ENCODE measurements at regions not wholly inside any gene's neighbourhood (a gene's known extent, or its start where the extent isn't known, plus 50 kb on each side); places are given as distances from the start of the nearest gene placed in this dataset.

- DNase-seq (ENCODE audit: low read depth) = no peak
These were observed 158.9 kb downstream of the PTGER3 start for GRCh38 chr1:70888722-70889121.

- no peak for DNase-seq (ENCODE audit: low read depth)
These were observed 157.2 kb downstream of the PTGER3 start for GRCh38 chr1:70890408-70890807.

- no peak for DNase-seq (ENCODE audit: low read depth)
These were observed 156.4 kb downstream of the PTGER3 start for GRCh38 chr1:70891051-70891843.

- DNase-seq (ENCODE audit: low read depth) = no peak
These were observed 155.5 kb downstream of the PTGER3 start for GRCh38 chr1:70892140-70892539.

- DNase-seq (ENCODE audit: low read depth) = no peak
These were observed 154.7 kb downstream of the PTGER3 start for GRCh38 chr1:70892930-70893329.

GRCh38 chr1:70893381-70893780 lies 154.2 kb downstream of the PTGER3 start:
- DNase-seq (ENCODE audit: low read depth) = peak; percentile 8

GRCh38 chr1:70895531-70895930 lies 152.1 kb downstream of the PTGER3 start:
- DNase-seq (ENCODE audit: low read depth) = no peak

- DNase-seq (ENCODE audit: low read depth) = peak; percentile 6
These were observed 151.4 kb downstream of the PTGER3 start for GRCh38 chr1:70896224-70896623.

- no peak for DNase-seq (ENCODE audit: low read depth)
These were observed 150.3 kb downstream of the PTGER3 start for GRCh38 chr1:70897273-70897672.

- DNase-seq (ENCODE audit: low read depth) = no peak
These were observed 147.9 kb downstream of the PTGER3 start for GRCh38 chr1:70899735-70900134.

- DNase-seq (ENCODE audit: low read depth) = no peak
These were observed 145.4 kb downstream of the PTGER3 start for GRCh38 chr1:70902211-70902610.

GRCh38 chr1:70906800-70907199 lies 140.8 kb downstream of the PTGER3 start:
- no peak for DNase-seq (ENCODE audit: low read depth)

GRCh38 chr1:70907563-70908310 lies 139.9 kb downstream of the PTGER3 start:
- no peak for DNase-seq (ENCODE audit: low read depth)

- DNase-seq (ENCODE audit: low read depth) = no peak
These were observed 138.3 kb downstream of the PTGER3 start for GRCh38 chr1:70909262-70909822.

- no peak for DNase-seq (ENCODE audit: low read depth)
These were observed 137.6 kb downstream of the PTGER3 start for GRCh38 chr1:70910013-70910412.

- DNase-seq (ENCODE audit: low read depth) = no peak
These were observed 135.8 kb downstream of the PTGER3 start for GRCh38 chr1:70911861-70912260.

- DNase-seq (ENCODE audit: low read depth) = no peak
These were observed 133.4 kb downstream of the PTGER3 start for GRCh38 chr1:70914224-70914623.

GRCh38 chr1:70915258-70916033 lies 132.2 kb downstream of the PTGER3 start:
- DNase-seq (ENCODE audit: low read depth) = no peak

- no peak for DNase-seq (ENCODE audit: low read depth)
These were observed 131.6 kb downstream of the PTGER3 start for GRCh38 chr1:70916034-70916427.

GRCh38 chr1:70919706-70920323 lies 127.8 kb downstream of the PTGER3 start:
- DNase-seq (ENCODE audit: low read depth) = no peak
